Neural cell (in vitro differentiated cells): ENCODE measurements at regions not wholly inside any gene's neighbourhood (a gene's known extent, or its start where the extent isn't known, plus 50 kb on each side); places are given as distances from the start of the nearest gene placed in this dataset.

ENCODE experiments used
- H2AFZ ChIP-seq: fragments of 200-600, 300-800 bp; sonication (generic), shearing (Covaris generic); 2 replicates; pipeline ENCODE4 v1.6.0; 2014; ENCODE audit warnings: low read depth, mild to moderate bottlenecking, antibody characterized with exemption, low read length, moderate library complexity
- H3F3A ChIP-seq: fragments of 200-600 bp; shearing (Covaris generic); 2 replicates; pipeline ENCODE4 v1.6.1; 2016; ENCODE audit warnings: mild to moderate bottlenecking, moderate library complexity, mixed read lengths, antibody characterized with exemption, low read length; ENCODE audit not compliant: insufficient read depth, poor library complexity, severe bottlenecking
- H3K27ac ChIP-seq: fragments of 200-600, 300-800 bp; sonication (generic), shearing (Covaris generic); 2 replicates; pipeline ENCODE4 v1.5.1; 2014; ENCODE audit warnings: mild to moderate bottlenecking, low read length, moderate library complexity
- H3K27me3 ChIP-seq: fragments of 300-800, 200-600 bp; sonication (generic), shearing (Covaris generic); 2 replicates; pipeline ENCODE4 v1.6.0; 2014; ENCODE audit warnings: mild to moderate bottlenecking, low read depth, low read length, moderate library complexity; ENCODE audit not compliant: insufficient read depth
- H3K36me3 ChIP-seq: fragments of 300-800, 200-600 bp; sonication (generic), shearing (Covaris generic); 2 replicates; pipeline ENCODE4 v1.5.1; 2014; ENCODE audit warnings: mild to moderate bottlenecking, antibody characterized with exemption, low read length, moderate library complexity; ENCODE audit not compliant: insufficient read depth
- H3K4me2 ChIP-seq: fragments of 300-800, 200-600 bp; sonication (generic), shearing (Covaris generic); 2 replicates; pipeline ENCODE4 v1.6.0; 2014; ENCODE audit warnings: mild to moderate bottlenecking, low read length
- H3K4me3 ChIP-seq: fragments of 300-800, 200-600 bp; sonication (generic), shearing (Covaris generic); 2 replicates; pipeline ENCODE4 v1.5.1; 2014; ENCODE audit warnings: mild to moderate bottlenecking, low read length, moderate library complexity
- H3K79me2 ChIP-seq: fragments of 200-600 bp; shearing (Covaris generic); replicated peaks from 2 replicates; pipeline ENCODE4 v1.6.0; 2014; ENCODE audit warnings: mild to moderate bottlenecking, low read length, moderate library complexity; ENCODE audit not compliant: insufficient read depth
- H3K9ac ChIP-seq: fragments of 300-800, 200-600 bp; sonication (generic), shearing (Covaris generic); 2 replicates; pipeline ENCODE4 v1.6.1; 2016; ENCODE audit warnings: mild to moderate bottlenecking, low read length, mixed read lengths
- H3K9me2 ChIP-seq: fragments of 200-600 bp; shearing (Covaris generic); 2 replicates; pipeline ENCODE4 v1.6.1; 2016; ENCODE audit warnings: mild to moderate bottlenecking, low read length, mixed read lengths; ENCODE audit not compliant: insufficient read depth
- H3K9me3 ChIP-seq: fragments of 200-600, 300-800 bp; sonication (generic), shearing (Covaris generic); 2 replicates; pipeline ENCODE4 v1.6.1; 2016; ENCODE audit warnings: mild to moderate bottlenecking, mixed run types, low read length, moderate library complexity, mixed read lengths
- H4K20me1 ChIP-seq: fragments of 200-600 bp; shearing (Covaris generic); 2 replicates; pipeline ENCODE4 v1.6.1; 2016; ENCODE audit warnings: mild to moderate bottlenecking, mixed run types; ENCODE audit not compliant: insufficient read depth
- EP300 ChIP-seq: fragments of 450-650 bp; conservative IDR thresholded peaks from 2 replicates; pipeline ENCODE4 v1.6.1; 2014; ENCODE audit warnings: antibody characterized with exemption, mild to moderate bottlenecking, moderate library complexity; ENCODE audit not compliant: poor library complexity, severe bottlenecking
- EZH2 ChIP-seq: fragments of 200-600, 300-800 bp; shearing (Covaris generic), sonication (generic); IDR thresholded peaks from 2 replicates; pipeline ENCODE4 v1.6.1; 2014; ENCODE audit warnings: antibody characterized with exemption, low read length, borderline replicate concordance, mild to moderate bottlenecking; ENCODE audit not compliant: insufficient read depth, poor library complexity, severe bottlenecking
- MXI1 ChIP-seq: fragments of 450-650 bp; conservative IDR thresholded peaks from 2 replicates; pipeline ENCODE4 v1.6.1; 2014; ENCODE audit warnings: antibody characterized with exemption, mild to moderate bottlenecking; ENCODE audit not compliant: poor library complexity, severe bottlenecking
- POLR2AphosphoS5 ChIP-seq: IDR thresholded peaks from 2 replicates; pipeline ENCODE4 v1.6.1; 2012
- SMC3 ChIP-seq: fragments of 450-650 bp; conservative IDR thresholded peaks from 2 replicates; pipeline ENCODE4 v1.6.1; 2014; ENCODE audit warnings: antibody characterized with exemption, mild to moderate bottlenecking, moderate library complexity; ENCODE audit not compliant: poor library complexity
- TF ChIP-seq, protein P1 (sequence below): fragments of 450-650 bp; IDR thresholded peaks from 2 replicates; pipeline ENCODE4 v1.5.1; 2014; ENCODE audit warnings: antibody characterized with exemption, mild to moderate bottlenecking, moderate library complexity; ENCODE audit not compliant: poor library complexity, severe bottlenecking

- Histone ChIP-seq H3F3A (no peaks in the 10 kb centered on the region), H3K9ac (no peak overlapping the region), H4K20me1 (no peaks in the 10 kb centered on the region), H3K9me3 (no peaks in the 10 kb centered on the region), H3K4me2 (no peak overlapping the region), H3K27me3 (no peaks in the 10 kb centered on the region), H3K36me3 (no peaks in the 10 kb centered on the region), H2AFZ (no peak overlapping the region), H3K27ac (no peak overlapping the region), H3K79me2 (no peaks in the 10 kb centered on the region), H3K4me3 (no peak overlapping the region), H3K9me2 (no peaks in the 10 kb centered on the region)
- no peak for TF ChIP-seq MXI1
- TF ChIP-seq POLR2AphosphoS5: no peak
- no peak for TF ChIP-seq EZH2
- TF ChIP-seq, protein P1, sequence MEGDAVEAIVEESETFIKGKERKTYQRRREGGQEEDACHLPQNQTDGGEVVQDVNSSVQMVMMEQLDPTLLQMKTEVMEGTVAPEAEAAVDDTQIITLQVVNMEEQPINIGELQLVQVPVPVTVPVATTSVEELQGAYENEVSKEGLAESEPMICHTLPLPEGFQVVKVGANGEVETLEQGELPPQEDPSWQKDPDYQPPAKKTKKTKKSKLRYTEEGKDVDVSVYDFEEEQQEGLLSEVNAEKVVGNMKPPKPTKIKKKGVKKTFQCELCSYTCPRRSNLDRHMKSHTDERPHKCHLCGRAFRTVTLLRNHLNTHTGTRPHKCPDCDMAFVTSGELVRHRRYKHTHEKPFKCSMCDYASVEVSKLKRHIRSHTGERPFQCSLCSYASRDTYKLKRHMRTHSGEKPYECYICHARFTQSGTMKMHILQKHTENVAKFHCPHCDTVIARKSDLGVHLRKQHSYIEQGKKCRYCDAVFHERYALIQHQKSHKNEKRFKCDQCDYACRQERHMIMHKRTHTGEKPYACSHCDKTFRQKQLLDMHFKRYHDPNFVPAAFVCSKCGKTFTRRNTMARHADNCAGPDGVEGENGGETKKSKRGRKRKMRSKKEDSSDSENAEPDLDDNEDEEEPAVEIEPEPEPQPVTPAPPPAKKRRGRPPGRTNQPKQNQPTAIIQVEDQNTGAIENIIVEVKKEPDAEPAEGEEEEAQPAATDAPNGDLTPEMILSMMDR: no peak
- no peak for TF ChIP-seq SMC3
- no peak for TF ChIP-seq EP300
Observed at GRCh38 chr10:78950656-78951587, 117.8 kb upstream of the ZMIZ1 start.

GRCh38 chr10:78952030-78952429 is 116.7 kb upstream of the ZMIZ1 start:
- no peaks in the 10 kb centered on the region for H3K36me3 ChIP-seq

More at GRCh38 chr10:78952030-78952429, 116.7 kb upstream of the ZMIZ1 start:
- no peak overlapping the region for H3K4me3 ChIP-seq
- no peaks in the 10 kb centered on the region for H3F3A ChIP-seq
- H4K20me1 ChIP-seq: no peaks in the 10 kb centered on the region
- no peak overlapping the region for H3K27ac ChIP-seq
- no peaks in the 10 kb centered on the region for H3K9me3 ChIP-seq
- H2AFZ ChIP-seq: no peak overlapping the region
- H3K79me2 ChIP-seq: no peaks in the 10 kb centered on the region
- no peaks in the 10 kb centered on the region for H3K27me3 ChIP-seq
- H3K9me2 ChIP-seq: no peaks in the 10 kb centered on the region
- H3K9ac ChIP-seq: no peak overlapping the region
- no peak for TF ChIP-seq SMC3
- no peak for TF ChIP-seq EP300
- TF ChIP-seq, protein P1: no peak
- no peak for TF ChIP-seq POLR2AphosphoS5
- no peak for TF ChIP-seq EZH2
- H3K4me2 ChIP-seq: no peak overlapping the region
